ENCODE measurements at regions not wholly inside any gene's neighbourhood (a gene's known extent, or its start where the extent isn't known, plus 50 kb on each side); places are given as distances from the start of the nearest gene placed in this dataset.

DNA sequence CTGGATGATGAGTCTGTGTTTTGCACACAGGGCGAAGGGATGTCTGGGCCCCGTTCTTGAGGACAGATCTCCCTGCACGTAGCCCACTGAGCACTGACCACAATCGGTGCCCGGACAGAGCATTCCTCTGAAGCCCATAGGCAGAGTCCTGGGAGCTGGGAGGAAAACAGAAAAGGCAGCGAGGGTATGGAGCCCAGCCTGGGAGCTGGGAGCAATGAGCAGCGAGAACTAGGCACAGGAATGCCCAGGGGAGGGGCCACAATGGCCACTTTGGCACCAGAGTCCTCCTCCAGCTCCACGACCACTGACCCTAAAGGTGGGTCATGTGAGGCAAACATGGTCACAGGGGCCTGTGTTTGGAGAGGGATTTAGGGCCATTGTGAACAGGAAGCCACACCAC, 333.9 kb downstream of the EIPR1 start:
- TF ChIP-seq CTCF (IDR thresholded peaks at IDR 0.05): no peak
- intact Hi-C loops (cut with DNase I, micrococcal nuclease): no loop called here
- no peak for DNase-seq

GRCh38 chr2:3042601-3043585, 334.7 kb downstream of the EIPR1 start:
- peak; percentile 81 for ATAC-seq
- TF ChIP-seq CTCF (IDR thresholded peaks at IDR 0.05): no peak
- Histone ChIP-seq H3K4me3 (no peak overlapping the region), H3K9me3 (no peaks in the 10 kb centered on the region), H3K4me1 (ENCODE audit: low read depth) (no peaks in the 10 kb centered on the region), H3K36me3 (ENCODE audit: low read depth) (no peaks in the 10 kb centered on the region)
- intact Hi-C loops (cut with DNase I, micrococcal nuclease): no loop called here
- peak in 2 of 3 donors; percentile 43 to 64 for DNase-seq

More for the DNA sequence above, 333.9 kb downstream of the EIPR1 start:
- no peaks in the 10 kb centered on the region for H3K36me3 ChIP-seq (ENCODE audit: low read depth)
- H3K4me1 ChIP-seq (ENCODE audit: low read depth): no peaks in the 10 kb centered on the region
- no peak for ATAC-seq
- no peak overlapping the region for H3K4me3 ChIP-seq
- no peaks in the 10 kb centered on the region for H3K9me3 ChIP-seq

DNA sequence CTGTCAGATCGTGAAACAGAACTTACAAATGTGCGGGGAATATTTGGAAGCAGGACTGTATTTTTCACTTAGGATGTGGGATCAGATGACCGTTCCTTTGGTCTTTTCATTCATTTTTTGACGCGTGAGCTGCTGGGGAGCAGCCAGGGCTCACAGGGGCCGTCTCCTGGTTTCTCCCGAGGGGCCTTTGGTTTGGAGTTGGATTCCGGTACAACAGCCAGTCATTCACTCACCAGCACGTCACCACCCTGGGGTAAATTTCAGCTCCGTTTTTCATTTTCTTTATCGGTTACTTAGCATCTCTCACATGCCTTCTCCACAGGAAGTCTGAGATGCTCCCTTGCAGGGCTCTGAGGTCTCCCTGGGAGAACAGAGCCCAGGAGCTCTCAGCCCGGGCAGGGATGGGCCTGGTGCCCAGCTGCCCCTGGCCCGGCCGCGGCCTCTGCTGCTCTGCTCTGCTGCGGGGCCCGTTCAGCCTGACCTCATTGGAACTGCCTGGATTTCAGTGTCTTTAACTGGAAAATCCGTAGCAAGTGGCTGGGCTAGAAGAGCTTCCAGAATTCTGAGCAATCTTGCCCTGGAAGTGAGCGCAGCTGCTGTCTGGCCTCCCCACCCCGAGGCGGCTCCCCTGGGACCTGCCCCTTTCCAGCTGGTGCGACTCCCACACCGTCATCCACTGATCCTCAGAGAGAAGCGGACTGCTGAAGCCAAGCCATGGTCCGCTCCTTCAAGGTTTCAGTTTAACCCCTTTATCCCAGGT, 335.6 kb downstream of the EIPR1 start:
- ATAC-seq (no peak), DNase-seq (no peak)
- H3K36me3 ChIP-seq (ENCODE audit: low read depth): no peaks in the 10 kb centered on the region
- intact Hi-C loops (cut with DNase I, micrococcal nuclease): no loop called here
- TF ChIP-seq CTCF (IDR thresholded peaks at IDR 0.05): no peak
- H3K4me1 ChIP-seq (ENCODE audit: low read depth): no peaks in the 10 kb centered on the region
- H3K4me3 ChIP-seq: no peak overlapping the region
- H3K9me3 ChIP-seq: no peaks in the 10 kb centered on the region

GRCh38 chr2:3041246-3041645, 336.4 kb downstream of the EIPR1 start:
- no peaks in the 10 kb centered on the region for H3K4me1 ChIP-seq (ENCODE audit: low read depth)
- DNase-seq (no peak), ATAC-seq (no peak)
- H3K4me3 ChIP-seq: no peak overlapping the region
- no peaks in the 10 kb centered on the region for H3K9me3 ChIP-seq
- intact Hi-C loops (cut with DNase I, micrococcal nuclease): no loop called here
- no peak for TF ChIP-seq CTCF (IDR thresholded peaks at IDR 0.05)
- no peaks in the 10 kb centered on the region for H3K36me3 ChIP-seq (ENCODE audit: low read depth)

GRCh38 chr2:3040496-3041140, 337.0 kb downstream of the EIPR1 start:
- no peak overlapping the region for H3K4me3 ChIP-seq
- H3K9me3 ChIP-seq: no peaks in the 10 kb centered on the region
- ATAC-seq (no peak), DNase-seq (no peak)
- TF ChIP-seq CTCF (IDR thresholded peaks at IDR 0.05): no peak
- H3K36me3 ChIP-seq (ENCODE audit: low read depth): no peaks in the 10 kb centered on the region
- intact Hi-C loops (cut with DNase I, micrococcal nuclease): no loop called here
- H3K4me1 ChIP-seq (ENCODE audit: low read depth): no peaks in the 10 kb centered on the region

Data from mucosa of descending colon (tissue), 3 donors.